ENCODE measurements at regions not wholly inside any gene's neighbourhood (a gene's known extent, or its start where the extent isn't known, plus 50 kb on each side); places are given as distances from the start of the nearest gene placed in this dataset.
"Not testable (repeated sequence)": the region's sequence is repeated elsewhere in the genome, so short reads cannot be mapped to it uniquely, and the experiment has no call there.

- POLR2A ChIA-PET: no interaction called here
- WGBS (ENCODE audit: low lambda C conversion rate): 2% methylated on average over 3 of the region's 3 CpGs
- no peaks in the 10 kb centered on the region for H4K20me1 ChIP-seq (ENCODE audit: insufficient read depth, low read length)
- FAIRE-seq: no peak
- no peaks in the 10 kb centered on the region for H3K36me3 ChIP-seq (replicated peaks in 1 of 2; ENCODE audit: control insufficient read depth in 1 of 2, insufficient read depth in 2 of 2, low read length in 2 of 2)
- no TSS peak for BruUV-seq (replicated peaks)
- no peak overlapping the region for H2AFZ ChIP-seq (ENCODE audit: low read length)
- no peak overlapping the region for H3K4me2 ChIP-seq (ENCODE audit: low read depth, low read length)
- H3K9me3 ChIP-seq (ENCODE audit: low read length): no peaks in the 10 kb centered on the region
- H3K79me2 ChIP-seq (ENCODE audit: insufficient read depth, low read length): no peaks in the 10 kb centered on the region
- intact Hi-C loops (cut with micrococcal nuclease; ENCODE audit: unreplicated experiment) (no loop called here), in situ Hi-C loops (cut with HindIII; ENCODE audit: extremely low pct_ligation_motif_present, low pct_unique_long_range_greater_than_20kb) (no loop called here)
- no peak for DNase-seq (ENCODE audit: low spot score)
- TF ChIP-seq ZNF615 (CRISPR knock-in tag; IDR thresholded peaks at IDR 0.05; ENCODE audit: borderline replicate concordance) (no peak), ZNF646 (CRISPR knock-in tag; IDR thresholded peaks at IDR 0.05) (no peak), XBP1 (CRISPR knock-in tag; IDR thresholded peaks at IDR 0.05) (no peak), E2F5 (CRISPR knock-in tag; conservative IDR thresholded peaks at IDR 0.05) (no peak), SNAI1 (CRISPR knock-in tag; IDR thresholded peaks at IDR 0.05; ENCODE audit: borderline replicate concordance) (no peak)
- H3K4me1 ChIP-seq (ENCODE audit: insufficient read depth, low read length): no peaks in the 10 kb centered on the region
- no peaks in the 10 kb centered on the region for H3K27me3 ChIP-seq (ENCODE audit: control insufficient read depth in 1 of 2, insufficient read depth in 2 of 2, low read length in 2 of 2)
- no peak overlapping the region for H3K27ac ChIP-seq (ENCODE audit: extremely low read length, insufficient read depth, low read length)
- H3K4me3 ChIP-seq (replicated peaks in 1 of 3; ENCODE audit: insufficient read depth in 1 of 3, low read depth in 2 of 3, low read length in 3 of 3): no peak overlapping the region
- ATAC-seq: no peak
- CTCF ChIA-PET (ENCODE audit: low intra/inter-chr PET ratio, low total read pairs): no interaction called here
- no peak overlapping the region for H3K9ac ChIP-seq (ENCODE audit: insufficient read depth, low read depth, low read length)
Observed at GRCh38 chr6:102732898-102733297, 1339.4 kb downstream of the GRIK2 start.

GRCh38 chr6:102722086-102722485, 1328.6 kb downstream of the GRIK2 start:
- BruUV-seq (replicated peaks); H3K79me2 ChIP-seq (ENCODE audit: insufficient read depth, low read length); H3K9me3 ChIP-seq (ENCODE audit: low read length); H4K20me1 ChIP-seq (ENCODE audit: insufficient read depth, low read length); in situ Hi-C loops (cut with HindIII; ENCODE audit: extremely low pct_ligation_motif_present, low pct_unique_long_range_greater_than_20kb); intact Hi-C loops (cut with micrococcal nuclease; ENCODE audit: unreplicated experiment); H3K27me3 ChIP-seq (ENCODE audit: control insufficient read depth in 1 of 2, insufficient read depth in 2 of 2, low read length in 2 of 2); H2AFZ ChIP-seq (ENCODE audit: low read length); H3K4me2 ChIP-seq (ENCODE audit: low read depth, low read length); FAIRE-seq; H3K4me1 ChIP-seq (ENCODE audit: insufficient read depth, low read length); H3K27ac ChIP-seq (ENCODE audit: extremely low read length, insufficient read depth, low read length); DNase-seq (ENCODE audit: low spot score); ATAC-seq; CTCF ChIA-PET (ENCODE audit: low intra/inter-chr PET ratio, low total read pairs); H3K4me3 ChIP-seq (replicated peaks in 1 of 3; ENCODE audit: insufficient read depth in 1 of 3, low read depth in 2 of 3, low read length in 3 of 3); H3K36me3 ChIP-seq (replicated peaks in 1 of 2; ENCODE audit: control insufficient read depth in 1 of 2, insufficient read depth in 2 of 2, low read length in 2 of 2); POLR2A ChIA-PET; H3K9ac ChIP-seq (ENCODE audit: insufficient read depth, low read depth, low read length): not testable (repeated sequence)
- 73% methylated on average over 19 of the region's 24 CpGs for WGBS (ENCODE audit: low lambda C conversion rate)

Measured in HepG2 (cell line).